Fibroblast of skin of left biceps (primary cell): ENCODE measurements at regions not wholly inside any gene's neighbourhood (a gene's known extent, or its start where the extent isn't known, plus 50 kb on each side); places are given as distances from the start of the nearest gene placed in this dataset.
A peak's percentile ranks its signal among the peaks of the same experiment; 100 is the strongest.
"Not testable (repeated sequence)": the region's sequence is repeated elsewhere in the genome, so short reads cannot be mapped to it uniquely, and the experiment has no call there.

Experiments
- DNase-seq, 2 experiments: peaks; one replicate each; pipeline ENCODE4 v3.0.0-alpha.2; 2013; ENCODE audit warnings: low read depth in 2 of 2

GRCh38 chr16:62814891-62815290, 778.7 kb upstream of the CDH8 start:
- DNase-seq, result peak; percentile 18 to 31

DNA sequence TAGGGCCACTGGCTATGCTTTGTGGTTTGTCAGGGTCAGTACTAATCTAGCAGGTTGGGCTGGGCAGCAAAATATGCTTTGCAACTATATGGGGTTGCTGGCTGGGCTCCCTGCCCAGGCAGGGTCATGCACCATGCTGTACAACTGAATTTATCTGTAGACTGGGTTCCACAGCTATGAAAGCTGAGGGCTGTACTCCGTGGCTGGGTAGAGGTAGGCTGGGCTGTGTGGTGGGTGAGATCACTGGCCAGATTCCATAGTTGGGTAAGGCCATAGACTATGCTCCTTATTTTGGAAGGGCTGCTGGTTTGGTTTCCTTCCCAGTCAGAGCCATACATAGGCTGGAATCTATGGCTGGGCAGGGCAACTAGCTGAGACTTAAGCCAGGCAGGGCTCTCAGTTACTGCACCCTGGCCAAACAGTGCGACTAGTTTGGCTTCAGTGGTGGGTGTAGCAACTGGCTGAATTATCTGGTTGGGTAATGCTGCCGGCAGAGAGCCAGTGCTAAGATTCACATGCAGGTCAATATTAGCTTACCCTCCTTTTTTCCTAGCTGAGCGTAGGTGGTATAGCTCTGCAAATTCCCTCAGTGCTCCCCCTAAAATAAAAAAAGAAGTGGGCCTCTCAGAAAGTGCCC, 769.1 kb upstream of the CDH8 start:
- no peak for DNase-seq

DNA sequence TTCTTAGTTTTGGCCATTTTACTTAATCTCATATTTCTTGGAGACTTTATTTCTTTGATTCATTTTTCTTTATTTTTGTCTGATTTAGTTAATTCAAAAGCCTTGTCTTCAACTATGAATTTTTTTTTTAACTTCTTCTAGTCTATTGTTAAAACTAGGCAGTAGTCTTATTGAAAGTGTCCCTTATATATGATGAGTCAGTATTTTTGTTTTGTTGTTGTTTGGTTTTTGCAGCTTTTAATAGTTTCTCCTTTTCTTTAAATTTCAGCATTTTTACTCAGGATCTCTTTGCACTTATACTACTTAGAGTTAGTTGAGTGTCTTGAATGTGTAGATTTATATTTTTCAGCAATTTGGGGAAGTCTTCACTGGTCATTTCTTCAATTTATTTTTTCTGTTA, 758.5 kb upstream of the CDH8 start:
- DNase-seq, result no peak

- not testable (repeated sequence) for DNase-seq
Measured at GRCh38 chr16:62780081-62780480, 743.8 kb upstream of the CDH8 start.

DNA sequence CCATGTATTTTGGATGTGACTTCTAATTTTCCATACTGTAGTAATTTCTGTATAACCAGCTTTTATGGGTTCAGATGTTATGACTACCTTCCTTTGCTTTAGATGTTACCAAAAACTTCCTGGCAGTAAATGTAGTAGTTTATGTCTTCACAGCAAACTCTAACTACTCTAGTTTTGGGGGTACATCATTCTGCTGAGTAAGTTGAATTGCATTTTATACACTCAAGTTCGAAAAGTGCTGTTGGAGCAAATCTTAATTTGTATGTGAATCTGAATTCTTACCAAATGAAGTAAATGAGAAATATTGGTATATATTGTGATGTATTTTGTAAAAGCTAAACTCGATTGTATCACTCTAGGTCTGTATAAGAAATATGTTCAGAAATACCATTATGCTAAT, 728.3 kb upstream of the CDH8 start:
- no peak for DNase-seq

DNA sequence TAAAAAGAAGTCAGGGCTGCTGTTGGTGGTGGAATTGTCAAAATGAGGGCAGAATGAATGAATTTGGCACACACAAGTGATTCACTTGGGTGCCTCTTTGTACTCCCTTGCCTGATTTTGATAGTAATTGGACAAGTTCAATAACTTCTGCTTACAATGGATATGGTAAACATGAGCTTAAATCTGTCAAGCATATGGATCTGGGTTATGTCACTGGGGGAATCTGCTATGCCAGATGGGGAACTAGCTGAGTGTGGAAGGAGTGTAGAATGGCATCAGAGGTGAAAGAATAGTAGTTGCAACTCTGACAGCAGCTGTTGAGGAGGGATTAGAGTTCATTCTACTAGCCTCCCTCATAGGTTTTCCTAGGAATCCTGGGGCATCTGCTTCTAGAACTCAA, 724.2 kb upstream of the CDH8 start:
- DNase-seq, result no peak

GRCh38 chr16:62755938-62756337, 719.7 kb upstream of the CDH8 start:
- DNase-seq, result no peak

- DNase-seq, result no peak
Measured at GRCh38 chr16:62752854-62753253, 716.6 kb upstream of the CDH8 start.

DNA sequence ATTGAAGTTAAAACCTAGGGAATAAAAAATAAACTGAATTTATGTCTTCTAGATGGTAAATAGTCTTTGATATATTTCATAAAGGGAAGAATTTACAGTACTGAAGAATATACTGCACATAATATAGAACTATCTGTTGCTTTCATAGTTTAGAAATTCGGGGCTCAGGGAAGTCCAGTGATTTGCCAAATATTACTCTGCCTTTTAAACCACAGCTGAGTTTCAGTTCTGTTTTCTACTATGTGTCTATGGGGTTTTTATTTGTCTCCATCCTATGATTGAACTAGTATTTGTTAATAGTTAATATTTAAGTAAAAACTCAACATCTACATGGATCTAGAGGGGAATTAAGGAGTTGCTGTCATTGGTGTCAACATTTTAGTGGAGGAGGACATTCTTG, 715.0 kb upstream of the CDH8 start:
- no peak for DNase-seq

- DNase-seq, result no peak
Measured at GRCh38 chr16:62741692-62742091, 705.5 kb upstream of the CDH8 start.

DNA sequence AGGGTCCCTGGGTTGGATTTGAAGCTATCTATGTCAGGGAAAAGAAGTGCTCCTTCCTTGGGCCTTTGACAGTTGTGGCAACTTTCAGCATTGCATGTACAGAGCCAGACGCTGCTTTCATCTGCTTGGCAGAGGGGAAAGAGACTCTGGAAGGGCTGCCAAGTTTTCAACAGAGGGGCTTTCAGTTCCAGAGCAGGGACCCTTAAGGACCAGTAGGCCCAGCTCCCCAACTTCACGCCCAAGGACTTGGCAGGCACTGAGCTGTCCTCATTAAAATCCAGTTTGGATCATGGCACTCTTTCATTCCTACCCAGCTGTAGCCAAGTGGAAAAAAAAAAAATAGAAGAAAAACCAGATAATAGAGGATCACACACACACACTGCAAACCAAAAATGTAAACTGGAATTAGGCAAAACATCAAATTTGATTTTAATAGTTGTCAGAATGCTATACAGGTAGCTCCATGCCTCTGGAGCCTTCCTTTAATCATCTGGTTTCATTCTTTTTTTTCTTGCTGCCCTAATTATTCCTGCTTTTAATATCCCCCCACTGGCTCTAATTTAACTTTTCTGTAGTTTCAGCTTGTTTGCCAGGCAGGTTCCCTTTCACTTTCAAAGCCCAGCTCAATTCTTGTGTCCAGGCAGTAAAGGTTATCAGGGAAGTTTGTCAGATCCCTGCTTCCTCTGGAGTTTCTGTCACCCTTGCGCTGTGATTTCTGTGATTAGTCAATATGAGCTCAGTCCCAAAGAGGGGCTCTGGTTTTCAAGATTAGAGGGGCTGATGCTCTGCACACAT, 702.6 kb upstream of the CDH8 start:
- no peak for DNase-seq

GRCh38 chr16:62732092-62732491, 695.9 kb upstream of the CDH8 start:
- DNase-seq, result no peak

GRCh38 chr16:62724670-62725269, 688.5 kb upstream of the CDH8 start:
- DNase-seq, result not testable (repeated sequence)

GRCh38 chr16:62720651-62721050, 684.4 kb upstream of the CDH8 start:
- no peak for DNase-seq

GRCh38 chr16:62717026-62717425, 680.8 kb upstream of the CDH8 start:
- DNase-seq, result no peak

GRCh38 chr16:62715701-62716100, 679.5 kb upstream of the CDH8 start:
- no peak for DNase-seq

GRCh38 chr16:62712566-62712965, 676.3 kb upstream of the CDH8 start:
- peak; percentile 34 to 41 for DNase-seq

DNA sequence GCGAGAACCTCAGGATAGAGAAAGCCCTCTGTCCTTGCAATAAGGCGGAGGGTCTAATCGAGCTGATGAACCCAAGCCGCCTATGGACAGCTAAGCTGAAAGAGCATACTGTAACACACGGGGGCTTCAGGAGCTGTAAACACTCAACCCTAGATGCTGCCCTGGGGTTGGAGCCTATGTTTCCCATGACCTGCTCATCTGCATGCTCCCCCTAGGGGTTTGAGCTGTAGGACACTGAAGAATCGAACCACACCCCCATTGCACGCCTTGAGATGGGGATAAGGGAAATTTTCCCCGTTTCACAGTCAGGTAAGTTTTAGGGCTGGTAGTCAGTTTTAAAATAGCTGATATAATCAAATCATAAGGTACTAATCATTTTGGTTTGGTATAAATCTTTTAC, 675.6 kb upstream of the CDH8 start:
- DNase-seq, result no peak

GRCh38 chr16:62709794-62710193, 673.6 kb upstream of the CDH8 start:
- DNase-seq, result no peak

DNA sequence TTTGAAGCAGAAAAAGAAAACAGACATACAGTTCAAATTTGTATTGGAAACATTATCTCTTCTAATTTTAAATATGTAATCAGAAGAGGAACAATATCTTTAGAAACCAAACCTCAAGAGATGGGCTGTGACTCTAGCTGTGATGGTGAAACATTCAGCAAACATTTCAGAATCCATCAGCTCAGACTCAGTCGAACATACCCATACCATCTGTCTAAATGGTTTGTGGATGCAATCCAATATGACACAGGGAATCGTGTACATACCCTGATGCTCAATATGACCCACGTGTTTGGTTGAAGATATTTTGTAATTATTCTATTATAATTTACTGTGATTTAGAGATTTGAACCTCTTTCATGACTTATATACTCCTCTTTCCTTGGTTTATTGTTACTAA, 665.2 kb upstream of the CDH8 start:
- no peak for DNase-seq

DNA sequence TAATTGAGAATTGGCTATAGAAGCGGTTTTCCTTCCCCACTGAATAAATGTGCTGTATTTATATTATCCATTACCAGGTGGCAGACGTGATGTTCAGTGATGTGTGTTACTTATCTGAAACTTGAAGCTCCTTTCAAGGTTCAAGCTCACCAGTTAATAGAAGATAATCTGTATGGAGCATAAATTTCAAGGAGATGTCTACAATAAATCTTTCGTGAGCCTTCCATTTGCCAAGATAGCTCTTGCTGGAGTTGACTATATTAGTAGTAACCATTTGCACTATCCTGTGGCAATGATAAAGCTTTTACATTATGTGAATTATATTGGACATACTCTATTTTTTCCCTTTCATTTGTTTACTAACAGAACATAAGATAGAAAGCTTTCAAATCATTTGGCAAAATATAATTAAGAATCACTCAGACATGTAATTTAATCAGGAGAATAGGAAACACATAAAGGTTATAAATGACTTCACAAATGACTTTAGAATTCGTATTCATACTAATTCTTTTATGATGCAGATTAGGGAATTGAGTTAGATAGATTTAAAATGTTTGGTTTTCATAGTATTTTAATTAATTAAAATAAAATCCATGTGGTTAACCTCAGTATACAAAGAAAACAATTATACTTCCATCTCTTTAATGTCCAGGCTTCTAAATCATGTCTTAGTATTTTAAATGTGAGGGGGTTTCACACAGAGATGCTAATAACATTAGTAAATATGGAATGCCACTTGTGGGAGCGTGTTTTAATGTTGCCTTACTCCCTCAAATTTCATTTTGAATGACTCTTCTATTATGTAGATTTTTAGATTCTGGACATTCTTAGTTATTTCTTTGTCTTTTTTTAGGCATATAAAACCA, 664.4 kb upstream of the CDH8 start:
- no peak for DNase-seq

DNA sequence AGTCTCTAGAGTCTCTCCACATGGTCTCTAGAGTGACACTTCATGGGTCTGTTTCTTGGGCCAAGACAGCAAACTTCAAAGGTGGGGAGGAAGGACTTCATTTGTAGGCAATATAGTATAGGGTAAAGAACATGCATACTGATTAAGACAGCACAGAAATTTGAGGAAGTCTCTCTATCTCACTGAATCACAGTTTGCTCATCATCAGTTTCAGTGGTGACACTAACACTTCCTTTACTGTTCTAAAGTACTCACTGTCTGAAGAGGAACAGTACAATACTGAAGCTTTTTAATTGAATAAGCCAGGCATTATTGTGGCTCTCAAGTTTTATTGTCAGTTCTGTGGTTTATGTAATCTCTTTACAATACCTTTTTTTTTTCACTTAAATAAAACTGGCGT, 656.4 kb upstream of the CDH8 start:
- no peak for DNase-seq
